Fibroblast of lung (primary cell): ENCODE measurements at regions not wholly inside any gene's neighbourhood (a gene's known extent, or its start where the extent isn't known, plus 50 kb on each side); places are given as distances from the start of the nearest gene placed in this dataset.
A peak's percentile ranks its signal among the peaks of the same experiment; 100 is the strongest.

Experiments used
- EZH2 ChIP-seq: IDR thresholded peaks from 2 replicates; pipeline ENCODE4 v1.5.1; 2012; ENCODE audit warnings: low read length, control low read depth, mild to moderate bottlenecking; ENCODE audit errors: missing control alignments
- TF ChIP-seq, protein P1 (sequence below), 2 donors: IDR thresholded peaks in 1 of 2; conservative IDR thresholded peaks in 1 of 2; 1 replicate in 1 of 2; 2 replicates in 1 of 2; pipeline ENCODE4 v1.5.1; 2011 to 2012; ENCODE audit warnings: low read length in 2 of 2, control low read depth in 1 of 2, inconsistent platforms in 1 of 2, low read depth in 1 of 2, mild to moderate bottlenecking in 1 of 2

DNA sequence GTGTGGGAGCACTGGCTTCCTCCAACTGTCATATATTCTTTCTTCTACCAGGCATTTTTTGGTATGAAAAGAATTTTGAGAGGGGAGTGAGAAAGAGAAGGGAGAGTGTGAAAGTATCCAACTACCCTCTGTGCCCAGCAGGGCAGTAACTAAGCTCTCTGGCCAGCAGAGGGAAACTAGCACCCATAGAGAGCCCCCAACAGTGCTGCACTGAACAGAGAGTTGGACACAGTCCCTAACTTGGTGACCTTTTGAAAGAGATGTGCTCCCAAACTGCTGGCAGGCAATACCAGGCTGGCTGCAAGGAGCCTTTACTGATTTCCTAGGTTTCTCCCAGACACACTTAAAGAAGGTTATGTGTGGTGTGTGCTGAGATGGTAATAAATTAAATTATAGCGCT lies 118.8 kb upstream of the PBX1 start:
- TF ChIP-seq, protein P1, sequence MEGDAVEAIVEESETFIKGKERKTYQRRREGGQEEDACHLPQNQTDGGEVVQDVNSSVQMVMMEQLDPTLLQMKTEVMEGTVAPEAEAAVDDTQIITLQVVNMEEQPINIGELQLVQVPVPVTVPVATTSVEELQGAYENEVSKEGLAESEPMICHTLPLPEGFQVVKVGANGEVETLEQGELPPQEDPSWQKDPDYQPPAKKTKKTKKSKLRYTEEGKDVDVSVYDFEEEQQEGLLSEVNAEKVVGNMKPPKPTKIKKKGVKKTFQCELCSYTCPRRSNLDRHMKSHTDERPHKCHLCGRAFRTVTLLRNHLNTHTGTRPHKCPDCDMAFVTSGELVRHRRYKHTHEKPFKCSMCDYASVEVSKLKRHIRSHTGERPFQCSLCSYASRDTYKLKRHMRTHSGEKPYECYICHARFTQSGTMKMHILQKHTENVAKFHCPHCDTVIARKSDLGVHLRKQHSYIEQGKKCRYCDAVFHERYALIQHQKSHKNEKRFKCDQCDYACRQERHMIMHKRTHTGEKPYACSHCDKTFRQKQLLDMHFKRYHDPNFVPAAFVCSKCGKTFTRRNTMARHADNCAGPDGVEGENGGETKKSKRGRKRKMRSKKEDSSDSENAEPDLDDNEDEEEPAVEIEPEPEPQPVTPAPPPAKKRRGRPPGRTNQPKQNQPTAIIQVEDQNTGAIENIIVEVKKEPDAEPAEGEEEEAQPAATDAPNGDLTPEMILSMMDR (conservative IDR thresholded peaks at IDR 0.05 in 1 of 2, IDR thresholded peaks at IDR 0.05 in 1 of 2; ENCODE audit: low read depth in 1 of 2, low read length in 2 of 2): peak; percentile 38 to 51
- no peak for TF ChIP-seq EZH2
